ENCODE measurements at regions not wholly inside any gene's neighbourhood (a gene's known extent, or its start where the extent isn't known, plus 50 kb on each side); places are given as distances from the start of the nearest gene placed in this dataset.

DNA sequence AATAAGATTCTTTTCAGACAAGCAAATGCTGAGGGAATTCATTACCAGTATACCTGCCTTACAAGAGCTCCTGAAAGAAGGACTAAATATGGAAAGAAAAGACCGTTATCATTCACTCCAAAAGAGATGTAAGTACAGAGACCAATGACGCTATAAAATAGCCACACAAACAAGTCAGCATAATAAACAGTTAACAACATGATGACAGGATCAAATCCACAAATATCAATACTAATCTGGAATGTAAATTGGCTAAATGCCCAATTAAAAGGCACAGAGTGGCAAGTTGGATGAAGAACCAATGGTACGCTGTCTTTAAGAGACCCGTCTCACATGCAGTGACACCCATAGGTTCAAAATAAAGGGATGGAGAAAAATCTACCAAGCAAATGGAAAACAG lies 349.6 kb upstream of the MPDZ start:
- DNase-seq: no peak

DNA sequence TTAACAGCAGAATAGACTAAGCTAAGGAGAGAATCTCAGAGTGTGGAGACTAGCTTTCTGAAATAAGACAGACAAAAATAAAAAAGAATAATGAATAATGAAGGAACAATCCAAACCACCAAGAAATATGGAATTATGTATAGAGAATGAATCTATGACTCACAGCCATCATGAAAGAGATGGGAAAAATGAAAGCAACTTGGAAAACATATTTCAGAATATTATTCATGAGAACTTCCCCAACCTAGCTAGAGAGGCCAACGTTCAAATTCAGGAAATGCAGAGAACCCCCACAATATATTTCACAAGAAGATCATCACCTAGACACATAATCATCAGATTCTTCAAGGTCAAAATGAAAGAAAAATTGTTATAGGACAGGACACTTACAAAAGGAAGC lies 349.0 kb upstream of the MPDZ start:
- DNase-seq: no peak

DNA sequence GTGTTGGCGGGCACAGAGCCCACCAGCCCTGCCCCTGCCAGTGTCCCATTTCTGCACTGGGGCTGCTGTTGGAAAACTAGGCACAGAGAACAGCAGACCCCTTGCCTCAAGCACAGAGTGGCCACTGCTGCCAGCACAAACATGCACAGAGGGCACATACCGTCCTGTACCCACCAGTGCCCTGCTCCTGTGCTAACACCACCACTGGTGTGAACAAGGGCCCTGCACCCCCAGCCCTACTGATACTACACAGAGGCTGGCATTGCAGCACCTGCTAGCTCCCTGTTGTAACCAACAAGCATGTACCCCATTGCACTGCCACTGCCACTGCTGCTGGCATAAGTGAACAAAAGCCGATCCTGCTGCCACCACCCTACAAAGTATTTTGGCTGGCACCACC lies 348.0 kb upstream of the MPDZ start:
- DNase-seq: no peak

GRCh38 chr9:13627071-13627470 lies 347.6 kb upstream of the MPDZ start:
- DNase-seq: no peak

GRCh38 chr9:13626601-13627000 lies 347.1 kb upstream of the MPDZ start:
- DNase-seq: no peak

DNA sequence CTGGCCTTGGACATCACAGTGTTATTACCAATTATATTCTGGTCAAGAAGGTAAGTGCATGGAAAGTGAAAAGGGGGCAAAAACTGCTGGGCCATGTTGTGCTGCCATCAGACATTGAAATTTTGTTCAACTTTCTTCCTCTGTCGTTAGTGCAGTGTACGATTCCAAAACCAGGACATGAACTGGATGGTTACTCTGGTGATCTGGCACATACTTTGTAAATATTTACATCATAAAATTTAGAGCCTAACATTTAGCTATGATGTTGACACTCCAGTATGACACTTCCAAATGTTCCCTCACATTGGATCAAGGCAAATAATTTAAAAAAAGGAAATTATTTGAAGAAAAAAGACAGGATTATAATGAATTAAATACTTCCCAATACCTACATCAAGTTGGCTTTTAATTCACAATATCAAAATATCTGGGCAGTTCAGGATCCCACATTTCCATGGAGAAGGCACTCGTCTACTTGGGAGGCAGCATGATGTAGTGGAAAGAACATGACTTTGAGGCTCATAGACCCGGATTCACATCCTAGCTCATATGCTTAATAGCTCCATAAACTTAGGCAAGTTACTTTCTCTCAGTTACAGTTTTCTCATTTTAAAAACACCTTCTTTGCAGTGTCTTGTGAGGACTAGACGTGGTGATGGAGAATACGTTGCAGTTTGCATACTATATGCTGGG lies 342.5 kb upstream of the MPDZ start:
- no peak for DNase-seq

GRCh38 chr9:13616491-13617035 lies 337.1 kb upstream of the MPDZ start:
- no peak for DNase-seq

- DNase-seq: no peak
These were observed 336.4 kb upstream of the MPDZ start for GRCh38 chr9:13615660-13616490.

- DNase-seq: no peak
These were observed 334.6 kb upstream of the MPDZ start for GRCh38 chr9:13614060-13614459.

- DNase-seq: no peak
These were observed 333.8 kb upstream of the MPDZ start for GRCh38 chr9:13613296-13613695.

DNA sequence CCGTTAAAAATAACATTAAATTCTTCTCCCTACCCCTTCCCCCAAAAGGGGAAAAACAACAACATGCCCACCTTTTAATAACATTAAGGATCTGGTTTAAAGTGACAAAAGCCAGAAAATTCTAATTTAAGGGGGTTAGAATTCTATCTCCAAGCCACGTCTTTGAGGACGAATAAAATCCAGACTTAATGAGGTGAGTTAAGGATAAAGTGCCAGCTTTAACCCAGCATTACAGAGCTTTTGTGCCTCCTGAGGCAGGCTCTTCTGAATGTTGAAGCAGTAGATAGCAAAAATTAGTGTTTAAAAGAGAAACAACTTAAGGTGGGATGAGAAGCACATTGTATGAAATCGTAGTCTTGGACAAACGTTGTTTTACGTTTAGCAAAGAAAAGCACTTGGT lies 329.0 kb upstream of the MPDZ start:
- DNase-seq: no peak

DNA sequence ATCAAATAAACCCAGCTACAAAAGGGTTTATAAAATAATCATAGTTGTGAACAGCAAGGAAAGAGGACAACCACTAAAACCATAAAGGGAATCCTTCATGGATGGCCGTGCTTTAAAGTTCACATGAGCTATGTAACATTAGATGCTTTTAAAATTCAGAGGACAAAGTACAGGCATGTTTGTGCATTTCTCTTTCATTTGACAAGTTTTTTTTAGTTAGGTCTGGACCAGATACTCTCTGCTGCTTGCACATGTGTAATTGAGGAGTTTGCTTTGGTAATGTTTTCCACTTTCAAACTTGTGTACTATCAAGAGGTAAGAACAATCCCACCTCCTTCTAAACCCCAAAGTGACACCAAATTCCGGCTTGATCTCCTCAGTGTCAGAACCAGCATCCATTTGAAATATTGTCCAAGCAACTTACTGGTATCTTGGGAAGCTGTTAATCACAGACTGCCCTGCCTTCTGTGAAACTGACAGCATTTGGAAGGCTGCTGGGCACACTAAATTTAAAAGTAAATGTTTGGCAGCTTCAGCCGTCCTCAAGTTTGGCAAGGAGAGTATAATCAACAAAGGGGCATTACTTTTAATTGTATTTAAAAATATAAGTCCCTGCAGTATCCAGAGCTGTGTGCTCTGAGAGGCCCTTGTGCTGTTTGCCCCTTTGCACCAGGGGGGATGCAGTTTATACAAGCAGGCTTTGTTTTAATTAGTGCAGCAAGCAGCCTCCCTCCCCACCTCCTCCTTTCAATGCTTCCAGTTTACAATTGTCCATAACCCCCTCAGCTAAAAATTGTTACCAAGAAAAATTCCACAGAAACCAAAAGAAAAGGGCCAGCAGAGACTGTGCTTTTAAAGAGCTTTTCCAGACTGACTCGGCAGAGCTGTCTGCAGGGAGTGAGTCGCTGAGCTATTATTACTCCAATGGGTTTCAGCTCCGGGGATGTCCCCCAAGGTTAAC lies 328.3 kb upstream of the MPDZ start:
- peak; percentile 62 for DNase-seq

DNA sequence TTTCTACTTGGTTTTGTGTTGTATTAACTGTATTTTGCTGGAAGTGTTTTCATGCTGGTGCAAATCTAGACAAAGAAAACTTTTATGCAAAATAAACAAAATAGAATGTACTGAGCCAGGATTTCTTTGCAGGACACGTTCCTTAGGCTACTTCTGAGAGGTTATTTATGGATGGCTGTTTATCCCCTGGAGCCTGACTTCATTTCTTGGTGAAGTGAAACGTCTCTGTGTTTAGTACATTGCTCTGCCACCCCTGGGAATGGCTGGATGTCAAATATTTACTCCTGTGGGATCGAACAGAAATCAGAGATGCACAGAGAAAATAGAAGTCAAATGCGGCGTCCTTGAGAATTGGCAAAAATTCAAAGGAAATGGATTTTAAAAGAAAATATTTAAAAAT lies 327.1 kb upstream of the MPDZ start:
- DNase-seq: no peak

DNA sequence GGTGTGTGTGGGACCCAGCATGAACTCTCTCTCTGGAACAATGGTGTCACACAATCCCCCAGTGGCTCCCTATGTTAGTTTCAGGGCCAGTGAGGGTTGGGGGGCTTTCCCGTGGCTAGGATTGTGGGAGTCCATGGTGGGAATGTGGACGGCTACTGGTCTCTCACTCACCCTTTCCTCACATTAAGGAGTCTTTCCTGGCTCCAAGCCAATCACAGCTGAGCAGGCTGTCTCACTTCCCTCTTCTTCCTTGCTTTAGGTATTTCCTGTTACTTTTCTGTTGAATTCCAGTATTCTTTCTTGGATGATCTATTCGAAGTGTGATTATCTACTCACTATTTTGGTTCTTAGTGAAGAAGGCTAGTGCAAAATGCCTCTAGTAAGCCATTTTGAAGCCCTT lies 324.4 kb upstream of the MPDZ start:
- DNase-seq: no peak

GRCh38 chr9:13598738-13599137 lies 319.2 kb upstream of the MPDZ start:
- DNase-seq: no peak

- DNase-seq: no peak
These were observed 317.9 kb upstream of the MPDZ start for GRCh38 chr9:13597427-13597826.

GRCh38 chr9:13597004-13597403 lies 317.5 kb upstream of the MPDZ start:
- DNase-seq: no peak

GRCh38 chr9:13596383-13596970 lies 317.0 kb upstream of the MPDZ start:
- no peak for DNase-seq

GRCh38 chr9:13590996-13591395 lies 311.5 kb upstream of the MPDZ start:
- no peak for DNase-seq

GRCh38 chr9:13589034-13589737 lies 309.7 kb upstream of the MPDZ start:
- DNase-seq: no peak

DNA sequence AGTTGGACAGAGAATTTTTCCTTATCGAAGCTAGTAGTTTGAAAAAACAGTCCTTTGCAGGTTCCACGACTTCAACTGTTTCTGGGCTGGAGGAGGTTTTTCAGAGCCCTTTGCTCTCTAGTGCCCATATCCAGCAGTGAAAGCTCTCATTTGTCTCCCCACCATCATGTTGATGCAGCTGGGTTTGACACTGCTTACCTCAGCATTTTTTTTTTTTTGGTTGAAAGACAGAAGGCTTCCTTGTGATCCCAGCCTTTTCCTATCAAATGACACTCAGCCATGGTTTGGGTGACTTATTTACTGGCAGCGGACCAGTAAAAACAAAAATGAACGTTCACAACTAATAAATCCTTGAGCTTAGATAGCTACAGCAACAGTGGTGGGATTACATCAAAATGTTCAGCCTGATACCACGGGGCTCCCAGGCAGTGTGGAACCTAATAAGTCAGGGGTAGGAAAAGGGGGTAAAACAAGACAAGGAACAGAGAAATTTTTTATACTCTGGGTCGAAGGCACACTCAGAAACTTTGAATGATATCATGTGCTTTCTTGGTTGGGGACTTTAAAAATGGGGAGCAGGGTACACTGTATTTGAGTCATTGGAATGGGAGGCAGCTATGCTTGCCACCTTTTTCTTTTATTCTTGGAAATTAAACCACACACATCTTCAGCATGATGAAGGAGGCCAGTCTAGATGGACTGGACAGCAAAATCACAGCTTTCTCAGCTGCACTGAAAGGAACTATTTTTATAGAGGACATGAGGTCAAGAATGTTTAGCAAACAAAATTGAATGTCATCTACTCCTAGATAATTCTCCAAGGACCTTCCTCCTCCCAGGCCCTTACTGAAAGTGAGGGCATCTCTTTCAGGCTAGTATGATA lies 308.9 kb upstream of the MPDZ start:
- no peak for DNase-seq
